CD4-positive, alpha-beta T cell (primary cell): ENCODE measurements at regions not wholly inside any gene's neighbourhood (a gene's known extent, or its start where the extent isn't known, plus 50 kb on each side); places are given as distances from the start of the nearest gene placed in this dataset.

Experiments
- ATAC-seq: fragments of 200-7000 bp; cut with Tn5 transposase; one replicate; pipeline ENCODE4 v1.10.0; 2022; ENCODE audit warnings: mild to moderate bottlenecking; ENCODE audit not compliant: poor library complexity
- CTCF ChIA-PET: fragments of 350-600 bp; sonication (Branson Sonifier 250); formaldehyde crosslinking; loops from one replicate; lab custom pipeline; 2021; ENCODE audit warnings: antibody characterized with exemption, inconsistent platforms; lab: Charles Lee
- POLR2A ChIA-PET: fragments of 350-600 bp; sonication (Branson Sonifier 250); formaldehyde crosslinking; loops from one replicate; lab custom pipeline; 2021; ENCODE audit warnings: antibody characterized with exemption, inconsistent platforms; lab: Charles Lee
- DNase-seq, 14 experiments: peaks; one replicate each; pipeline ENCODE4 v3.0.0-alpha.2; 2013 to 2020; ENCODE audit warnings: mixed read lengths in 2 of 14
- H3K27ac ChIP-seq, 2 donors: one replicate each; pipeline versions ENCODE4 v1.5.1 to v1.7.0; 2013; ENCODE audit warnings: low read length in 2 of 2, low read depth in 1 of 2, mild to moderate bottlenecking in 1 of 2
- H3K27me3 ChIP-seq, 2 experiments: 1 replicate in 1 of 2; 2 replicates in 1 of 2; pipeline versions ENCODE4 v1.6.1 to v1.7.0; 2013; ENCODE audit warnings: low read length in 2 of 2, control low read depth in 1 of 2, mild to moderate bottlenecking in 1 of 2, moderate library complexity in 1 of 2; ENCODE audit not compliant: insufficient read depth in 2 of 2, control insufficient read depth in 1 of 2
- H3K36me3 ChIP-seq: one replicate; pipeline ENCODE4 v1.6.1; 2013; ENCODE audit warnings: low read length, control low read depth; ENCODE audit not compliant: insufficient read depth
- H3K4me1 ChIP-seq: one replicate; pipeline ENCODE4 v1.6.1; 2013; ENCODE audit warnings: low read length, control low read depth; ENCODE audit not compliant: insufficient read depth
- H3K4me3 ChIP-seq: one replicate; pipeline ENCODE4 v1.5.1; 2013; ENCODE audit warnings: mild to moderate bottlenecking, low read length, moderate library complexity
- H3K9me3 ChIP-seq, 2 experiments: 1 replicate in 1 of 2; 2 replicates in 1 of 2; pipeline versions ENCODE4 v1.6.1 to v1.7.0; 2013; ENCODE audit warnings: low read length in 2 of 2, mild to moderate bottlenecking in 2 of 2, control low read depth in 1 of 2, moderate library complexity in 1 of 2; ENCODE audit not compliant: control insufficient read depth in 1 of 2, insufficient read depth in 1 of 2
- H3K27ac Mint-ChIP-seq: one replicate; pipeline ENCODE4 v1.8.0; 2020; ENCODE audit warnings: mixed read lengths
- H3K27me3 Mint-ChIP-seq: one replicate; pipeline ENCODE4 v1.8.0; 2021; ENCODE audit warnings: mixed read lengths
- H3K36me3 Mint-ChIP-seq: one replicate; pipeline ENCODE4 v1.8.0; 2021; ENCODE audit warnings: low read depth, mixed read lengths
- H3K4me1 Mint-ChIP-seq: one replicate; pipeline ENCODE4 v1.8.0; 2021; ENCODE audit warnings: low read depth, mixed read lengths
- H3K4me3 Mint-ChIP-seq: one replicate; pipeline ENCODE4 v1.8.0; 2020; ENCODE audit warnings: mild to moderate bottlenecking, mixed read lengths
- H3K9me3 Mint-ChIP-seq: one replicate; pipeline ENCODE4 v1.8.0; 2020; ENCODE audit warnings: mixed read lengths
- CTCF ChIP-seq: fragments of 200-600 bp; IDR thresholded peaks from one replicate; pipeline ENCODE4 v1.8.0; 2022; ENCODE audit warnings: antibody characterized with exemption, mild to moderate bottlenecking
- intact Hi-C, 2 experiments: fragments of 100-400 bp; cut with DNase I in 1 of 2; cut with micrococcal nuclease in 1 of 2; formaldehyde crosslinking; loops; one replicate each; pipeline versions ENCODE4 v1.15.1 to v1.9.0; 2023 to 2025; cut with DNase I, micrococcal nuclease

DNA sequence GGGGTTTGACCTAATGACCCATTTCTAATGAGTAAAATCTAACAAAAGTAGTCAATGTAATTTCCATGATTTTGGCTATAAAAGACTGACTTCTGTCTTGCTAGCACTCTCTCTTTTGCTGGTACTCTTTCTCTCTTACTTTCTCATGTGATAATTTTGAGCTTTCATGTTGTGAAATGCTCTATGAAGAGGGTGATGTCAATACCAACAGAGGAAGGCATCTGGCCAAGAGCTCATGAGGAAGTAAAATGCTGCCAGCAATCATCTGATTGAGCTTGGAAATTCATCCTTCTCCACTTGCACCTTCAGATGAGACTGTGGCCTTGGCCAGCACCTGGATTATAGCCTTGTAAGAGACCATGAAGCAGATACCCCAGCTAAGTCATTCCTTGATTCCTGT lies 347.7 kb downstream of the HS3ST1 start:
- no peak overlapping the region for H3K27ac Mint-ChIP-seq
- no peak overlapping the region for H3K4me3 Mint-ChIP-seq
- no peaks in the 10 kb centered on the region for H3K27me3 Mint-ChIP-seq
- no peak for TF ChIP-seq CTCF
- no peaks in the 10 kb centered on the region for H3K4me1 Mint-ChIP-seq
- intact Hi-C loops: no loop called here
- Histone ChIP-seq H3K36me3 (no peaks in the 10 kb centered on the region), H3K9me3 (no peaks in the 10 kb centered on the region), H3K4me1 (no peaks in the 10 kb centered on the region), H3K4me3 (no peak overlapping the region), H3K27ac (no peak overlapping the region), H3K27me3 (no peaks in the 10 kb centered on the region)
- peaks cover 2% of the 10 kb centered on the region for H3K9me3 Mint-ChIP-seq
- no peak for ATAC-seq
- H3K36me3 Mint-ChIP-seq: no peaks in the 10 kb centered on the region
- POLR2A ChIA-PET: no interaction called here
- no peak for DNase-seq
- CTCF ChIA-PET: no interaction called here

- ChIA-PET POLR2A (no interaction called here), CTCF (no interaction called here)
- Mint-ChIP-seq H3K27me3 (no peaks in the 10 kb centered on the region), H3K4me3 (no peak overlapping the region), H3K9me3 (peaks cover 2% of the 10 kb centered on the region), H3K4me1 (no peaks in the 10 kb centered on the region), H3K36me3 (no peaks in the 10 kb centered on the region), H3K27ac (no peak overlapping the region)
- ATAC-seq (no peak), DNase-seq (no peak)
- Histone ChIP-seq H3K4me3 (no peak overlapping the region), H3K4me1 (no peaks in the 10 kb centered on the region), H3K36me3 (no peaks in the 10 kb centered on the region), H3K9me3 (no peaks in the 10 kb centered on the region), H3K27ac (no peak overlapping the region), H3K27me3 (no peaks in the 10 kb centered on the region)
- intact Hi-C loops: no loop called here
- no peak for TF ChIP-seq CTCF
Observed at GRCh38 chr4:11079171-11079570, 349.5 kb downstream of the HS3ST1 start.

DNA sequence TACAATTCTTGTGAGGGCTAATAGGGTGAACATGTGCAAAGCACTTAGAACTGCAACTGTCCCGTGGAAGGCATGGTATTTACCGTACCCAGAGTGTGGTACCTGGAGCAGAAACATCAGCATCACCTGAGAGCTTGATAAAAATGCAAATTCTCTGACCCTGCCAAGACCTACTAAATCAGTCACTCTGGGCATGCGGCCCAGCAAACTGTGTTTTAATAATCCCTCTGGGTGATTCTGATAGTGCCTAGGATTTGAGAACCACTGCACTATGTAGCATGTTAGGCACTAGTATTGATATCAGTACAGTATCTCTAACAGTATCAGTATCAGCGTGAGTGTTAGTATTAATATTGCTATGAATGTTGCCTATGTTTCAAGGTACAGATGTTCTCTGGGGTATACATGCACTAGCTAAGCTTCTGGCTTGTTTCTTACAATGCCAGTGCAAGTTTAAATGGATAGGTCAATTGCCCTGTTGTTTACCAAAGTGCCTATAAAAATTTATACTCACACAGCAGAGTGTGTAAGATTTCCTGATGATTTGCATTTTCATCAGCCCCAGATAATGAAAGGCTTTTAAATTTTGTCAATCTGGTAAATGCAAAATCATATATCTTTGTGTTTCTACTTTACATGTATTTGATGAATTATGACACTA lies 354.0 kb downstream of the HS3ST1 start:
- ChIA-PET POLR2A (no interaction called here), CTCF (no interaction called here)
- no peak for ATAC-seq
- TF ChIP-seq CTCF: no peak
- Mint-ChIP-seq H3K9me3 (no peaks in the 10 kb centered on the region), H3K36me3 (no peaks in the 10 kb centered on the region), H3K27me3 (no peaks in the 10 kb centered on the region), H3K4me3 (no peak overlapping the region), H3K27ac (no peak overlapping the region), H3K4me1 (no peaks in the 10 kb centered on the region)
- Histone ChIP-seq H3K27me3 (no peaks in the 10 kb centered on the region), H3K4me3 (no peak overlapping the region), H3K9me3 (no peaks in the 10 kb centered on the region), H3K4me1 (no peaks in the 10 kb centered on the region), H3K27ac (no peak overlapping the region), H3K36me3 (no peaks in the 10 kb centered on the region)
- intact Hi-C loops: no loop called here
- no peak for DNase-seq
